ENCODE measurements at regions not wholly inside any gene's neighbourhood (a gene's known extent, or its start where the extent isn't known, plus 50 kb on each side); places are given as distances from the start of the nearest gene placed in this dataset.

DNA sequence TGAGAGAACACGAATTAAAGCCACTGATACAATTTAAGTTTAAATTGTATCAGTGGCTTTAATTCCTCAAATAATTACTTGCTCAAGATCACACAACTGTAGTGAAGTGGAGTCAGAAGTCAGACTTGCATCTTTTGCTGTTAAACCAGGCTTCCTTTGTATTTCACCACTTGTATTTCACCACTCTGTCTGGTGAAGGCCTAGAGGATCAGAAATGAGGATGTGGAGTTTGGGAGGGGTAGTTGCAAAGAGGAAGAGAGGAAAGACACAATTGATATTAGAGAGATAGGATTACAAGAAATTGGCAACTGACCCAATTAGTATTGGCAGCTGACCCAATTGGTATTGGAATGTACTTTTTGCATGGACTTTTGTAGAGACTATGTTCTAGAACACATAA is 288.1 kb upstream of the GPR149 start:
- TF ChIP-seq, protein P1, sequence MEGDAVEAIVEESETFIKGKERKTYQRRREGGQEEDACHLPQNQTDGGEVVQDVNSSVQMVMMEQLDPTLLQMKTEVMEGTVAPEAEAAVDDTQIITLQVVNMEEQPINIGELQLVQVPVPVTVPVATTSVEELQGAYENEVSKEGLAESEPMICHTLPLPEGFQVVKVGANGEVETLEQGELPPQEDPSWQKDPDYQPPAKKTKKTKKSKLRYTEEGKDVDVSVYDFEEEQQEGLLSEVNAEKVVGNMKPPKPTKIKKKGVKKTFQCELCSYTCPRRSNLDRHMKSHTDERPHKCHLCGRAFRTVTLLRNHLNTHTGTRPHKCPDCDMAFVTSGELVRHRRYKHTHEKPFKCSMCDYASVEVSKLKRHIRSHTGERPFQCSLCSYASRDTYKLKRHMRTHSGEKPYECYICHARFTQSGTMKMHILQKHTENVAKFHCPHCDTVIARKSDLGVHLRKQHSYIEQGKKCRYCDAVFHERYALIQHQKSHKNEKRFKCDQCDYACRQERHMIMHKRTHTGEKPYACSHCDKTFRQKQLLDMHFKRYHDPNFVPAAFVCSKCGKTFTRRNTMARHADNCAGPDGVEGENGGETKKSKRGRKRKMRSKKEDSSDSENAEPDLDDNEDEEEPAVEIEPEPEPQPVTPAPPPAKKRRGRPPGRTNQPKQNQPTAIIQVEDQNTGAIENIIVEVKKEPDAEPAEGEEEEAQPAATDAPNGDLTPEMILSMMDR (IDR thresholded peaks at IDR 0.05): no peak
- TF ChIP-seq EP300 (IDR thresholded peaks at IDR 0.05) (no peak), POLR2AphosphoS5 (IDR thresholded peaks at IDR 0.05) (no peak)

Measured in stomach (tissue), 4 donors.